ENCODE measurements at regions not wholly inside any gene's neighbourhood (a gene's known extent, or its start where the extent isn't known, plus 50 kb on each side); places are given as distances from the start of the nearest gene placed in this dataset.

DNA sequence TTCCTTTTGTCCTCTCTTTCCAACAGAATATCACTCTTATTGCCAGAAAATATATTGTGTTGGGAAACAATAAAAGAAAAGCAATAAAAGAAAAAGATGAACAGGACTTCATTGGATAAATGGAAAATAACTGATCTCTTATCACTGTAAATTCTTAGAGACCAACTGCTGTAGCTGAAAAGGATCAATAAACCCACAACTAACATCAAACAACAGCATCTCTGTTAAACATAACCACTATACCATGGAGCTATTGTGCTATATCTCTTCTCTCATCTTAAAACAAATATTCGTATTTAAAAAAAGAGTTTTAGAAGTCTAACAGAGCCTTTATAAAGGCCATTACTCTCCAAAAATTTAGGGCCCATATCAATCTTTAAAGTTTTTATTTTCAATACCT, 502.4 kb downstream of the TMEM232 start:
- Histone ChIP-seq H3K4me2 (ENCODE audit: low read length) (no peak overlapping the region), H3K27ac (ENCODE audit: low read depth, low read length) (no peak overlapping the region), H3K4me3 (replicated peaks in 1 of 2; ENCODE audit: low read depth in 1 of 2, low read length in 2 of 2) (no peak overlapping the region), H3K27me3 (ENCODE audit: insufficient read depth, low read length) (no peaks in the 10 kb centered on the region), H3K9me2 (ENCODE audit: insufficient read depth) (no peaks in the 10 kb centered on the region), H2AFZ (ENCODE audit: low read depth, low read length, poor library complexity, severe bottlenecking) (no peak overlapping the region), H3K36me3 (ENCODE audit: control insufficient read depth in 1 of 2, insufficient read depth in 2 of 2, low read length in 2 of 2) (no peaks in the 10 kb centered on the region), H3K9me3 (ENCODE audit: control insufficient read depth in 1 of 2, insufficient read depth in 1 of 2, low read depth in 1 of 2, low read length in 2 of 2) (no peaks in the 10 kb centered on the region), H3K4me1 (ENCODE audit: control insufficient read depth in 1 of 2, insufficient read depth in 2 of 2, low read length in 2 of 2) (no peaks in the 10 kb centered on the region), H3K9ac (ENCODE audit: low read length) (no peak overlapping the region), H4K20me1 (ENCODE audit: insufficient read depth) (no peaks in the 10 kb centered on the region), H3K79me2 (ENCODE audit: insufficient read depth, low read length) (no peaks in the 10 kb centered on the region)
- ATAC-seq (no peak), DNase-seq (ENCODE audit: low read depth, low spot score) (no peak)
- intact Hi-C loops (cut with micrococcal nuclease): no loop called here
- BruUV-seq (replicated peaks): no TSS peak
- no peak for TF ChIP-seq RAD21 (IDR thresholded peaks at IDR 0.05; ENCODE audit: low read depth)
- POLR2A ChIA-PET: no interaction called here
- CTCF ChIA-PET: no interaction called here
- RAD21 ChIA-PET (ENCODE audit: low non-redundant PET in 1 of 2, low total read pairs in 2 of 2, uncharacterized antibody in 2 of 2, unreplicated experiment in 2 of 2): no interaction called here

DNA sequence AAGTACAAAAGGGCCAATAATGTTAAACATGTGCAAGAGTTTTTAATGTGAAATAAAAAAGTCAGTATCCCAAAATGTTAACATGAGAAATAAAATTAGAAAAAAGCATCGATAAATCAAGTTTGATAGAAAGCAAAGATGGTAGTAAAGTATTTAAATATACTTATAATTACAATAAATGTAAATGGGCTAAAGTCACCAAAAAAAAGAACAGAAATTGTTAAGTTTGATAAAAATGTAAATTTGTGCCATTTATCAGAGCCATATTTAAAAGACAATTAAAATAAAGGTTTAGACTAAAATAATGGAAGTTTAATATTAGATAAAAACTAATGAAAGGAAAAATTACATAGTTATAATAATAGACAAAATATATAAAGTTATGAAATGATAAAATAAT, 500.5 kb downstream of the TMEM232 start:
- no TSS peak for BruUV-seq (replicated peaks)
- Histone ChIP-seq H3K36me3 (ENCODE audit: control insufficient read depth in 1 of 2, insufficient read depth in 2 of 2, low read length in 2 of 2) (no peaks in the 10 kb centered on the region), H3K9me3 (ENCODE audit: control insufficient read depth in 1 of 2, insufficient read depth in 1 of 2, low read depth in 1 of 2, low read length in 2 of 2) (no peaks in the 10 kb centered on the region), H3K9me2 (ENCODE audit: insufficient read depth) (no peaks in the 10 kb centered on the region), H3K27me3 (ENCODE audit: insufficient read depth, low read length) (no peaks in the 10 kb centered on the region), H3K4me3 (replicated peaks in 1 of 2; ENCODE audit: low read depth in 1 of 2, low read length in 2 of 2) (no peak overlapping the region), H4K20me1 (ENCODE audit: insufficient read depth) (no peaks in the 10 kb centered on the region), H3K4me1 (ENCODE audit: control insufficient read depth in 1 of 2, insufficient read depth in 2 of 2, low read length in 2 of 2) (no peaks in the 10 kb centered on the region), H3K9ac (ENCODE audit: low read length) (no peak overlapping the region), H3K27ac (ENCODE audit: low read depth, low read length) (no peak overlapping the region), H3K4me2 (ENCODE audit: low read length) (no peak overlapping the region), H3K79me2 (ENCODE audit: insufficient read depth, low read length) (no peaks in the 10 kb centered on the region), H2AFZ (ENCODE audit: low read depth, low read length, poor library complexity, severe bottlenecking) (no peak overlapping the region)
- intact Hi-C loops (cut with micrococcal nuclease): no loop called here
- ATAC-seq (no peak), DNase-seq (ENCODE audit: low read depth, low spot score) (no peak)
- POLR2A ChIA-PET: no interaction called here
- RAD21 ChIA-PET (ENCODE audit: low non-redundant PET in 1 of 2, low total read pairs in 2 of 2, uncharacterized antibody in 2 of 2, unreplicated experiment in 2 of 2): no interaction called here
- TF ChIP-seq CBX3 (IDR thresholded peaks at IDR 0.05; ENCODE audit: low read depth): no peak
- TF ChIP-seq, protein P1, sequence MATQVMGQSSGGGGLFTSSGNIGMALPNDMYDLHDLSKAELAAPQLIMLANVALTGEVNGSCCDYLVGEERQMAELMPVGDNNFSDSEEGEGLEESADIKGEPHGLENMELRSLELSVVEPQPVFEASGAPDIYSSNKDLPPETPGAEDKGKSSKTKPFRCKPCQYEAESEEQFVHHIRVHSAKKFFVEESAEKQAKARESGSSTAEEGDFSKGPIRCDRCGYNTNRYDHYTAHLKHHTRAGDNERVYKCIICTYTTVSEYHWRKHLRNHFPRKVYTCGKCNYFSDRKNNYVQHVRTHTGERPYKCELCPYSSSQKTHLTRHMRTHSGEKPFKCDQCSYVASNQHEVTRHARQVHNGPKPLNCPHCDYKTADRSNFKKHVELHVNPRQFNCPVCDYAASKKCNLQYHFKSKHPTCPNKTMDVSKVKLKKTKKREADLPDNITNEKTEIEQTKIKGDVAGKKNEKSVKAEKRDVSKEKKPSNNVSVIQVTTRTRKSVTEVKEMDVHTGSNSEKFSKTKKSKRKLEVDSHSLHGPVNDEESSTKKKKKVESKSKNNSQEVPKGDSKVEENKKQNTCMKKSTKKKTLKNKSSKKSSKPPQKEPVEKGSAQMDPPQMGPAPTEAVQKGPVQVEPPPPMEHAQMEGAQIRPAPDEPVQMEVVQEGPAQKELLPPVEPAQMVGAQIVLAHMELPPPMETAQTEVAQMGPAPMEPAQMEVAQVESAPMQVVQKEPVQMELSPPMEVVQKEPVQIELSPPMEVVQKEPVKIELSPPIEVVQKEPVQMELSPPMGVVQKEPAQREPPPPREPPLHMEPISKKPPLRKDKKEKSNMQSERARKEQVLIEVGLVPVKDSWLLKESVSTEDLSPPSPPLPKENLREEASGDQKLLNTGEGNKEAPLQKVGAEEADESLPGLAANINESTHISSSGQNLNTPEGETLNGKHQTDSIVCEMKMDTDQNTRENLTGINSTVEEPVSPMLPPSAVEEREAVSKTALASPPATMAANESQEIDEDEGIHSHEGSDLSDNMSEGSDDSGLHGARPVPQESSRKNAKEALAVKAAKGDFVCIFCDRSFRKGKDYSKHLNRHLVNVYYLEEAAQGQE (IDR thresholded peaks at IDR 0.05; ENCODE audit: low read depth): no peak
- no peak for TF ChIP-seq EZH2phosphoT487 (IDR thresholded peaks at IDR 0.05; ENCODE audit: borderline replicate concordance)
- CTCF ChIA-PET: no interaction called here
